ENCODE measurements at regions not wholly inside any gene's neighbourhood (a gene's known extent, or its start where the extent isn't known, plus 50 kb on each side); places are given as distances from the start of the nearest gene placed in this dataset.

DNA sequence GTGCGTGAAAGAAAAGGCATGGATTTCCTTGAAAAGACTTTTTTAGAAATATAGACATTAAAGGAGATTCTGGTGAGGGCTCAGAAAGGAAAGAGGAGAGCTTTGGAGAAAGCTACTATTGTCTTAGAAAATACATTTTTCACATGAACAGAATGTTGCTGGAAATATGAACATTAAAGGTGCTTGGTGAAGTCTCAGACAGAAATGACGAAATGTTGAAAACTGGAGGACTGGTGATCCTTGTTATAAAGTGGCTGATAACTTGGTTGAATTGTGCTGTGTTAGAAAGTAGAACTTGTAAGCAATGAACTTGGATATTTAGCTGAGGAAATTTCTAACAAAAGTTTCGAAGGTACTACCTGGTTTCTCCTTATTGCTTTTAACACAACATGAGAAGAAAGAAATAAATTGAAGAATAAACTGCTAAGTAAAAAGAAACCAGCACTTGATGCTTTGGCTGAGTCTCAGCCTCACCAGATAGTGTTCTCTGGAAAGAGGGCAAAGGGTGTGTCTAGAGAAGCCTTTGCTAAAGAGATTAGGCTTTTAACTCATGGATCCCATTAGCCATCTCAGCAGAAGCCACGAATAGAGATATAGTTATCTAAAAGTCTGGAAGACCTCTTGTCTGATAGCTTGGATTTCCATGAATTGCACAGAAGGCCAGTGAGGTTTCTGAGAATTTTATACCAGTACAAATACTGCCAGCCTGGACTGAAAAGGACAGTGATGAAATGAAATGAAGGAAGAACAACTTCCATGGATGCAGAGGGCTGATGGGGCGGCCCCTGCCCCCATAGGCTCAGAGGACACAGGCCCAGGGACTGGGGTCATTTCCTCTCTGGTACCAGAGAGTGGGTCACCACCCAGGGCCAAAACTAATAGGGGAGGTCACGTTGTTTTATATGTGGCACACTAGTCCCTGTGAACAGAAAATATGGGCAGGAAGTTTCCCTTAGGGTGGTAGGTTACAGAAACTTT, 91.5 kb downstream of the RPL22L1 start:
- ChIA-PET POLR2A (ENCODE audit: partially characterized antibody) (no interaction called here), CTCF (ENCODE audit: partially characterized antibody) (no interaction called here)
- Histone ChIP-seq H3K23ac (ENCODE audit: insufficient read length) (no peak overlapping the region), H2BK12ac (ENCODE audit: low read depth, low read length) (no peak overlapping the region), H2BK20ac (ENCODE audit: low read length) (no peak overlapping the region), H3K27me3 (replicated peaks in 1 of 4; ENCODE audit: control insufficient read depth in 3 of 4, extremely low read depth in 1 of 4, insufficient read depth in 3 of 4, low read length in 3 of 4) (no peaks in the 10 kb centered on the region), H3K27ac (ENCODE audit: low read depth, low read length) (no peak overlapping the region), H3K56ac (replicated peaks; ENCODE audit: insufficient read length, low read depth, low read length) (no peak overlapping the region), H3K14ac (ENCODE audit: insufficient read length) (no peak overlapping the region), H2AK5ac (ENCODE audit: low read depth, low read length) (no peak overlapping the region), H4K91ac (replicated peaks; ENCODE audit: insufficient read length, low read length) (no peak overlapping the region), H2BK15ac (ENCODE audit: low read length) (no peak overlapping the region), H4K5ac (ENCODE audit: insufficient read length, low read depth, low read length) (no peak overlapping the region), H3K23me2 (ENCODE audit: low read depth, low read length) (no peaks in the 10 kb centered on the region), H3K79me1 (ENCODE audit: low read depth, low read length) (no peaks in the 10 kb centered on the region), H3K9me3 (ENCODE audit: insufficient read depth in 2 of 2, low read depth in 1 of 2, low read length in 1 of 2) (no peaks in the 10 kb centered on the region; a peak in 1 of 4 replicates), H2BK5ac (ENCODE audit: low read depth, low read length) (no peak overlapping the region), H3K79me2 (ENCODE audit: control insufficient read depth in 1 of 2, insufficient read depth in 2 of 2, low read length in 2 of 2) (no peaks in the 10 kb centered on the region), H2AFZ (ENCODE audit: low read length) (no peak overlapping the region), H3K18ac (ENCODE audit: extremely low read depth, low read length) (no peak overlapping the region), H4K20me1 (replicated peaks in 1 of 2; ENCODE audit: control insufficient read depth in 1 of 2, insufficient read depth in 2 of 2, low read length in 2 of 2) (no peaks in the 10 kb centered on the region), H3K4me1 (replicated peaks in 1 of 4; ENCODE audit: control insufficient read depth in 3 of 4, insufficient read depth in 4 of 4, low read length in 3 of 4) (no peaks in the 10 kb centered on the region), H4K8ac (ENCODE audit: extremely low read depth, insufficient read depth, low read length) (no peak overlapping the region), H3K9ac (replicated peaks in 1 of 4; ENCODE audit: extremely low read depth in 1 of 4, low read depth in 3 of 4, low read length in 3 of 4) (no peak overlapping the region), H3K4ac (replicated peaks; ENCODE audit: insufficient read length, low read depth, low read length) (no peak overlapping the region), H3K36me3 (ENCODE audit: control insufficient read depth in 2 of 4, insufficient read depth in 4 of 4, low read length in 3 of 4) (no peaks in the 10 kb centered on the region), H2BK120ac (replicated peaks; ENCODE audit: low read depth, low read length) (no peak overlapping the region), H3K4me3 (ENCODE audit: extremely low read depth in 1 of 4, insufficient read depth in 2 of 4, low read depth in 3 of 4, low read length in 4 of 4) (no peak overlapping the region), H3K4me2 (ENCODE audit: insufficient read depth in 1 of 2, low read depth in 2 of 2, low read length in 2 of 2) (no peak overlapping the region)
- DNase-seq (ENCODE audit: low read depth in 1 of 2, low spot score in 2 of 2), result no peak
- FAIRE-seq, result no peak
- no peak for TF ChIP-seq ASH2L (IDR thresholded peaks at IDR 0.05; ENCODE audit: low read length)
- no peak for TF ChIP-seq SIX5 (IDR thresholded peaks at IDR 0.05; ENCODE audit: low read depth, low read length)
- TF ChIP-seq, protein P1, sequence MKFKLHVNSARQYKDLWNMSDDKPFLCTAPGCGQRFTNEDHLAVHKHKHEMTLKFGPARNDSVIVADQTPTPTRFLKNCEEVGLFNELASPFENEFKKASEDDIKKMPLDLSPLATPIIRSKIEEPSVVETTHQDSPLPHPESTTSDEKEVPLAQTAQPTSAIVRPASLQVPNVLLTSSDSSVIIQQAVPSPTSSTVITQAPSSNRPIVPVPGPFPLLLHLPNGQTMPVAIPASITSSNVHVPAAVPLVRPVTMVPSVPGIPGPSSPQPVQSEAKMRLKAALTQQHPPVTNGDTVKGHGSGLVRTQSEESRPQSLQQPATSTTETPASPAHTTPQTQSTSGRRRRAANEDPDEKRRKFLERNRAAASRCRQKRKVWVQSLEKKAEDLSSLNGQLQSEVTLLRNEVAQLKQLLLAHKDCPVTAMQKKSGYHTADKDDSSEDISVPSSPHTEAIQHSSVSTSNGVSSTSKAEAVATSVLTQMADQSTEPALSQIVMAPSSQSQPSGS (IDR thresholded peaks at IDR 0.05; ENCODE audit: low read length), result no peak
- no peak for TF ChIP-seq TEAD4 (IDR thresholded peaks at IDR 0.05; ENCODE audit: low read depth, low read length)
- no peak for TF ChIP-seq SAP30 (IDR thresholded peaks at IDR 0.05; ENCODE audit: insufficient read depth, insufficient replicate concordance, low read length)
- TF ChIP-seq BRCA1 (IDR thresholded peaks at IDR 0.05; ENCODE audit: low read depth, low read length), result no peak
- no peak for TF ChIP-seq PHF8 (conservative IDR thresholded peaks at IDR 0.05; ENCODE audit: low read depth, low read length)
- WGBS, 2 experiments (ENCODE audit: extremely low coverage in 1 of 2, insufficient coverage in 1 of 2, insufficient read length in 1 of 2, insufficient replicate concordance in 2 of 2, low coverage in 1 of 2, low lambda C conversion rate in 2 of 2, missing lambda C conversion rate in 1 of 2), result 86 to 100% methylated on average over 1 to 6 of the region's 6 CpGs
